Neural crest cell (in vitro differentiated cells): ENCODE measurements at regions not wholly inside any gene's neighbourhood (a gene's known extent, or its start where the extent isn't known, plus 50 kb on each side); places are given as distances from the start of the nearest gene placed in this dataset.

Experiments used
- DNase-seq: peaks from one replicate; pipeline ENCODE4 v3.0.0; 2021; ENCODE audit warnings: low read depth, mixed read lengths, low spot score
- H3K27ac Mint-ChIP-seq: one replicate; pipeline ENCODE4 v1.8.0; 2021; ENCODE audit warnings: mild to moderate bottlenecking, mixed read lengths; ENCODE audit not compliant: unreplicated experiment
- H3K27me3 Mint-ChIP-seq: 2 replicates; pipeline ENCODE4 v1.8.0; 2021; ENCODE audit warnings: low read depth, mild to moderate bottlenecking, mixed read lengths
- H3K36me3 Mint-ChIP-seq: 2 replicates; pipeline ENCODE4 v1.8.0; 2021; ENCODE audit warnings: low read depth, mild to moderate bottlenecking, mixed read lengths
- H3K4me1 Mint-ChIP-seq: 2 replicates; pipeline ENCODE4 v1.8.0; 2021; ENCODE audit warnings: mixed read lengths
- H3K4me3 Mint-ChIP-seq: one replicate; pipeline ENCODE4 v1.8.0; 2021; ENCODE audit warnings: mild to moderate bottlenecking, mixed read lengths
- H3K9me3 Mint-ChIP-seq: 2 replicates; pipeline ENCODE4 v1.8.0; 2021; ENCODE audit warnings: mixed read lengths
- TF ChIP-seq, protein P1 (sequence below): fragments of 200-600 bp; sonication (generic); conservative IDR thresholded peaks from 2 replicates; pipeline ENCODE4 v1.5.0; 2021; ENCODE audit warnings: antibody characterized with exemption, mild to moderate bottlenecking

DNA sequence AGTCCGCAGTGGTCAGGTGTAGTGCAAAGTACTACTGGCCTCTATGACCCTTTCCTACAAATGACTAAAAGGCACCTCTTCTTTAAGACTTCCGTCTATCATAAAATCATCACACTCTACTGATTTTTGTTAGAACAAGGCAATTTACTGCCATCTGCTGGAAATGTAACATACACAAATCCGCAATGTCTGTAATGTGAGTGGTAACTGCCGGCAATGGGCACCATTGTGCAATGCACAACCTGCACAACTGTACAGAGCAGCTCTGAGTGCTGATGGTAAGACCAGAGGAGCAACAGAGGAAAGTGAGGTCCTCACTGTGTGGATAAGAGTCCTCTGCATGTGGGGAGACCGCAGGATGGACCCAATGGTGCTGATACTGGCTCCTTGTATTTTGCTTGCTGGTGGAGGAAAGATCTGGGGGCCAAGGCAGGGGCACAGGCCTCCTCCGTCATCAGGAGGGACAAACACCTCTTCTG lies 103.7 kb downstream of the ATPSCKMT start:
- TF ChIP-seq, protein P1, sequence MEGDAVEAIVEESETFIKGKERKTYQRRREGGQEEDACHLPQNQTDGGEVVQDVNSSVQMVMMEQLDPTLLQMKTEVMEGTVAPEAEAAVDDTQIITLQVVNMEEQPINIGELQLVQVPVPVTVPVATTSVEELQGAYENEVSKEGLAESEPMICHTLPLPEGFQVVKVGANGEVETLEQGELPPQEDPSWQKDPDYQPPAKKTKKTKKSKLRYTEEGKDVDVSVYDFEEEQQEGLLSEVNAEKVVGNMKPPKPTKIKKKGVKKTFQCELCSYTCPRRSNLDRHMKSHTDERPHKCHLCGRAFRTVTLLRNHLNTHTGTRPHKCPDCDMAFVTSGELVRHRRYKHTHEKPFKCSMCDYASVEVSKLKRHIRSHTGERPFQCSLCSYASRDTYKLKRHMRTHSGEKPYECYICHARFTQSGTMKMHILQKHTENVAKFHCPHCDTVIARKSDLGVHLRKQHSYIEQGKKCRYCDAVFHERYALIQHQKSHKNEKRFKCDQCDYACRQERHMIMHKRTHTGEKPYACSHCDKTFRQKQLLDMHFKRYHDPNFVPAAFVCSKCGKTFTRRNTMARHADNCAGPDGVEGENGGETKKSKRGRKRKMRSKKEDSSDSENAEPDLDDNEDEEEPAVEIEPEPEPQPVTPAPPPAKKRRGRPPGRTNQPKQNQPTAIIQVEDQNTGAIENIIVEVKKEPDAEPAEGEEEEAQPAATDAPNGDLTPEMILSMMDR: peak; percentile 52
- no peaks in the 10 kb centered on the region for H3K27me3 Mint-ChIP-seq
- H3K4me3 Mint-ChIP-seq: no peak overlapping the region
- H3K4me1 Mint-ChIP-seq: peaks cover 11% of the 10 kb centered on the region
- DNase-seq: no peak
- no peak overlapping the region for H3K27ac Mint-ChIP-seq
- H3K36me3 Mint-ChIP-seq: no peaks in the 10 kb centered on the region
- H3K9me3 Mint-ChIP-seq: no peaks in the 10 kb centered on the region

DNA sequence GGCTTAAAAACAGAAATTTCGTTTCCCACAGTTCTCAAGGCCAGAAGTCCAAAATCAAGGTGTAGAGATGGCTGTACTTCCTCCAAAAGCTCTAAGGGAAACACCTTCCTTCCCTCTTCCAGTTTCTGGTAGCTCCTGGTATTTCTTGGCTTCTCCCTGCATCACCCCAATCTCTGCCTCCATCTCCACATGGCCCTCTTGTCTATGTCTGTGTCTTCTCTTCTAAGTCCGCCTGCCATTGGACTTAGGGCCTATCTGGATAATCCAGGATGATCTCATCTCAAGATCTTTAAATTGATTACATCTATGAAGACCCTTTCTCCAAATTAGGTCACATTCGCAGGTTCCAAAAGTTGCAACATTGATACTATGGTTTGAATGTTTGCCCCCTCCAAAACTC lies 105.6 kb downstream of the ATPSCKMT start:
- DNase-seq: no peak
- Mint-ChIP-seq H3K4me3 (no peak overlapping the region), H3K27me3 (no peaks in the 10 kb centered on the region), H3K4me1 (peaks cover 11% of the 10 kb centered on the region), H3K27ac (peak overlapping the region; percentile 4), H3K36me3 (no peaks in the 10 kb centered on the region), H3K9me3 (no peaks in the 10 kb centered on the region)
- TF ChIP-seq, protein P1: no peak

DNA sequence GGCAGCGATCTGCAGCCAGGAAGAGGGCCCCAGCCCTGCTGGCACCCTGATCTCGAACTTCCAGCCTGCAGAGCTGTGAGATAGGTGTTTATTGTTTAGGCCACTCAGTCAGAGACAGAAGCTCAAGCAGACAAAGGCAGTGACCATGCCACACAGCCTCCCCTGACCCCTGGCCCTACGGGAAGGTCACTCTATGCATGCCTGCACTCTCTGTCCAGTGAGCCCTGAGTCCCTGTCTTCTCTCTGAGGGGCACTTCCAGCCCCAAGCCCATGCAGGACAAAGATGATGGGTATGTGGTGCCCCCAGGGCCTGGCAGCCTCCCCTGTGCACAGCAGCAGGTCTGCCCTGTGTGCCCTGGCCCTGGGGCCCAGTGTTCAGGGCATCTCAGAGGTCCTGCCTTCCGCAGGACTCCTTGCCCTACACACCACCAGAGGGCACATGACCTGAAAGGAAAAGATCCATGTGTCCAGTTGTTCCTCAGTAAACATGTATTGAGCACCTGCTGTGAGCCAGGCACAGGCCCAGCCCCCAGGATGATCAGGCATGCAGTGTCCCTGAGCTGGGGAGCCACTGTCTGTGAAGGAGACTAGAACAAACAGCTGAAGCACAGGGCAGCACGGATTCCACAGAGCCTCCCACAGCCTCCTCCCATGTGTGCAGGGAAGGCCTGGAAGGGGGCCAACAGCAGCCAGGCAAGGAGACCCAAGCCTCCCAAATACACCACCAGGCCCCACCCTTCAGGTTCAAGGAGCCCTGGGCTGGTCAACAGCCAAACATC lies 109.3 kb downstream of the ATPSCKMT start:
- DNase-seq: no peak
- no peaks in the 10 kb centered on the region for H3K9me3 Mint-ChIP-seq
- H3K27ac Mint-ChIP-seq: peak overlapping the region; percentile 50
- no peaks in the 10 kb centered on the region for H3K36me3 Mint-ChIP-seq
- TF ChIP-seq, protein P1: no peak
- H3K4me1 Mint-ChIP-seq: peaks cover 11% of the 10 kb centered on the region
- H3K4me3 Mint-ChIP-seq: no peak overlapping the region
- no peaks in the 10 kb centered on the region for H3K27me3 Mint-ChIP-seq

DNA sequence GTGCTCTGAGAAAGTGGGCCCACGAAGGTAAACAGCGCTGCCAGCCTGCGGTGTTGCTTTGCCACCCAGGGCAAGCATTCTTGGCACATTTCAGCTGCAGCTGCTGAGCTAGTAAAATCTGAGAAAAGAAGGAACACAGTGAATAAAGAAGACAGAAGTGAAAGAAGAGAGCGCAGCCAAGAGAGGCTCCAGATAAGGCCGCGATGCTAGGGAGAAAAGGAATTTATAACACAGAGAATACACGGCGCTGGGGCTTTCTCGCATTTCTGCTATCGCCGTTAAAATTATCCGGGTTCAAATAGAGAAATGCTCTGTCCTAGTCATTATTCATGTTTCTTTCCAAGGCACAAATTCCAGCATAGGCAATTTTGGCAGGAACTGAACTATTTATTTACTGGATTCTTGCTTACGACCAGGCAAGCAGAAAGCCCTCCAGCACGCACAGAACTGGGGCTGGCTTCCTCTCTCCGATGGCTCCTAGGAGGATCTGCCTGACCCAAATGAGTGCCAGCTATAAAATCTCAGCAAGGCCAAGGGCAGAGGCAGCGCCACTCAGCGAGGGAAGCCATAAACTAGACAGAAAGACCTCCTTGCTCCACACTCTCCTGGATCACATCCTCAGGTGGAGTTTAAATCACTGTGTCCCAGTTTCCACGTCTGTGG lies 111.2 kb downstream of the ATPSCKMT start:
- Mint-ChIP-seq H3K27me3 (no peaks in the 10 kb centered on the region), H3K4me3 (no peak overlapping the region), H3K4me1 (peaks cover 3% of the 10 kb centered on the region), H3K27ac (no peak overlapping the region), H3K36me3 (no peaks in the 10 kb centered on the region), H3K9me3 (no peaks in the 10 kb centered on the region)
- DNase-seq: no peak
- TF ChIP-seq, protein P1: no peak

DNA sequence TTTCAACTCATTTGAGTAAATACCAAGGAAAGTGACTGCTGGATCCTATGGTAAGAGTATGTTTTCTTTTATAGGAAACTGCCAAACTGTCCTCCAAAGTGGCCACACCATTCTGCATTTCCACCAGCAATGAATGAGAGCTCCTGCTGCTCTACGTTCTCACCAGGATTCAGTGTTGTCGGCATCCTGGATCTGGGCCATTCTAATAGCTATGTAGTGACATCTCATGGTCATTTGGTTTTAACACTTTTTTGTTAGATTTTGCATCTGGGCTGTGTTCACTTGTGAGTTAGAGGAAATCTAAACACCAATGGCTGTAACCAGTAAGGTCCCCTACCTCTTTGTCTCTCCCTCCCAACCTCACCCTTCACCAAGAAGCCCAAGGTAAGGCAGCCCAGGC lies 115.9 kb downstream of the ATPSCKMT start:
- no peaks in the 10 kb centered on the region for H3K36me3 Mint-ChIP-seq
- H3K27ac Mint-ChIP-seq: no peak overlapping the region
- peaks cover 3% of the 10 kb centered on the region for H3K9me3 Mint-ChIP-seq
- no peaks in the 10 kb centered on the region for H3K27me3 Mint-ChIP-seq
- TF ChIP-seq, protein P1: no peak
- H3K4me3 Mint-ChIP-seq: no peak overlapping the region
- no peak for DNase-seq
- peaks cover 4% of the 10 kb centered on the region for H3K4me1 Mint-ChIP-seq
